Endothelial cell of umbilical vein (primary cell): ENCODE measurements at regions not wholly inside any gene's neighbourhood (a gene's known extent, or its start where the extent isn't known, plus 50 kb on each side); places are given as distances from the start of the nearest gene placed in this dataset.

Experiments used
- BruUV-seq: library from RNA; stranded (reverse); fragments of 400-500 nt; replicated peaks from 2 replicates; lab custom pipeline; 2021; lab: Mats Ljungman, UMichigan
- CTCF ChIA-PET: fragments of 300-600, 350-600 bp; sonication (Branson Sonifier 250); formaldehyde crosslinking; loops from one replicate; lab custom pipeline; 2021; ENCODE audit warnings: antibody characterized with exemption, inconsistent platforms; lab: Charles Lee
- POLR2A ChIA-PET: fragments of 300-600, 350-600 bp; sonication (Branson Sonifier 250); formaldehyde crosslinking; loops from one replicate; lab custom pipeline; 2021; ENCODE audit warnings: antibody characterized with exemption, inconsistent platforms; lab: Charles Lee
- DNase-seq: peaks from one replicate; pipeline ENCODE4 v3.0.0-alpha.2; 2011; ENCODE audit warnings: low read depth, low spot score
- FAIRE-seq: peaks from 2 replicates; lab custom pipeline; 2011; peaks lifted over from hg19 to GRCh38; lab: Jason Lieb, UNC
- H2AFZ ChIP-seq: 2 replicates; pipeline ENCODE4 v1.6.0; 2012; ENCODE audit warnings: low read depth, low read length, control low read depth, inconsistent platforms
- H3K27ac ChIP-seq: 2 replicates; pipeline ENCODE4 v1.5.1; 2011; ENCODE audit warnings: low read depth, mild to moderate bottlenecking, control low read depth, low read length, moderate library complexity; ENCODE audit not compliant: insufficient read depth
- H3K27me3 ChIP-seq, 2 experiments: 2 replicates each; pipeline versions ENCODE4 v1.6.0 to v1.6.1; 2011; ENCODE audit warnings: low read length in 2 of 2, mixed read lengths in 1 of 2; ENCODE audit not compliant: control insufficient read depth in 2 of 2, insufficient read depth in 2 of 2
- H3K36me3 ChIP-seq, 2 experiments: 2 replicates in 1 of 2; 3 replicates in 1 of 2; pipeline ENCODE4 v1.5.1; 2011; ENCODE audit warnings: low read length in 2 of 2, mild to moderate bottlenecking in 1 of 2, moderate library complexity in 1 of 2; ENCODE audit not compliant: control insufficient read depth in 2 of 2, insufficient read depth in 2 of 2; ENCODE audit errors: extremely low read depth in 1 of 2
- H3K4me1 ChIP-seq: 3 replicates; pipeline ENCODE4 v1.5.1; 2011; ENCODE audit warnings: mild to moderate bottlenecking, low read length; ENCODE audit not compliant: control insufficient read depth, insufficient read depth; ENCODE audit errors: extremely low read depth
- H3K4me2 ChIP-seq: 2 replicates; pipeline ENCODE4 v1.6.1; 2011; ENCODE audit warnings: low read length, control low read depth, mixed read lengths; ENCODE audit not compliant: insufficient read depth
- H3K4me3 ChIP-seq, 3 experiments: fragments of 200-600 bp in 1 of 3; sonication (generic), shearing (Covaris generic) in 1 of 3; replicated peaks in 1 of 3; 2 replicates each; pipeline ENCODE4 v1.5.1; 2011 to 2016; ENCODE audit warnings: control low read depth in 3 of 3, low read length in 3 of 3, mild to moderate bottlenecking in 2 of 3, inconsistent platforms in 1 of 3, low read depth in 1 of 3, moderate library complexity in 1 of 3; ENCODE audit not compliant: insufficient read depth in 1 of 3
- H3K79me2 ChIP-seq: 2 replicates; pipeline ENCODE4 v1.6.0; 2012; ENCODE audit warnings: low read length, inconsistent platforms; ENCODE audit not compliant: control insufficient read depth, insufficient read depth
- H3K9ac ChIP-seq: replicated peaks from 2 replicates; pipeline ENCODE3; 2011; ENCODE audit warnings: low read length, control low read depth; ENCODE audit not compliant: insufficient read depth; ENCODE audit errors: extremely low read depth
- H3K9me1 ChIP-seq: replicated peaks from 3 replicates; pipeline ENCODE4 v1.6.0; 2011; ENCODE audit warnings: mild to moderate bottlenecking, low read length; ENCODE audit not compliant: control insufficient read depth, insufficient read depth; ENCODE audit errors: extremely low read depth
- H3K9me3 ChIP-seq: replicated peaks from 2 replicates; pipeline ENCODE4 v1.5.1; 2012; ENCODE audit warnings: low read length, inconsistent platforms; ENCODE audit not compliant: control insufficient read depth, insufficient read depth
- H4K20me1 ChIP-seq: replicated peaks from 2 replicates; pipeline ENCODE3; 2011; ENCODE audit warnings: mild to moderate bottlenecking, low read length; ENCODE audit not compliant: control insufficient read depth, insufficient read depth; ENCODE audit errors: extremely low read depth
- EZH2 ChIP-seq: IDR thresholded peaks from 2 replicates; pipeline ENCODE4 v1.6.1; 2012; ENCODE audit warnings: borderline replicate concordance, low read depth, mild to moderate bottlenecking, moderate library complexity, low read length, inconsistent platforms; ENCODE audit not compliant: severe bottlenecking
- FOS ChIP-seq: IDR thresholded peaks from 2 replicates; pipeline ENCODE4 v1.6.1; 2011; ENCODE audit warnings: mild to moderate bottlenecking, low read length, moderate library complexity, borderline replicate concordance; ENCODE audit not compliant: insufficient read depth
- GATA2 ChIP-seq: IDR thresholded peaks from 2 replicates; pipeline ENCODE4 v1.7.0; 2011; ENCODE audit warnings: low read depth, mild to moderate bottlenecking, moderate library complexity, mixed read lengths, low read length; ENCODE audit not compliant: insufficient read length, insufficient read depth
- JUN ChIP-seq: IDR thresholded peaks from 2 replicates; pipeline ENCODE4 v1.6.1; 2011; ENCODE audit warnings: borderline replicate concordance, low read depth; ENCODE audit not compliant: insufficient read length, insufficient read depth
- MYC ChIP-seq: IDR thresholded peaks from one replicate; pipeline ENCODE4 v1.6.1; 2011; ENCODE audit warnings: mild to moderate bottlenecking, low read depth, low read length
- POLR2A ChIP-seq: IDR thresholded peaks from 2 replicates; pipeline ENCODE4 v1.6.1; 2012; ENCODE audit warnings: low read depth, mild to moderate bottlenecking, control low read depth, low read length
- POLR2AphosphoS5 ChIP-seq: IDR thresholded peaks from 2 replicates; pipeline ENCODE4 v1.6.1; 2012; ENCODE audit warnings: low read depth, mild to moderate bottlenecking, control low read depth, low read length, moderate library complexity; ENCODE audit not compliant: insufficient read depth
- dilution Hi-C: fragments of 300-500 bp; cut with MboI; formaldehyde crosslinking; loops from one replicate; pipeline ENCODE4 v1.15.0; 2019; ENCODE audit warnings: low sequenced_read_pairs; ENCODE audit not compliant: extremely low pct_ligation_motif_present
- intact Hi-C: fragments of 100-400 bp; cut with micrococcal nuclease; formaldehyde crosslinking; loops from one replicate; pipeline ENCODE4 v1.10.0; 2022
- TF ChIP-seq, protein P1 (sequence below): IDR thresholded peaks from 2 replicates; pipeline ENCODE4 v1.6.1; 2011; ENCODE audit not compliant: insufficient read depth, insufficient read length
- TF ChIP-seq, protein P2 (sequence below), 2 donors: IDR thresholded peaks; 1 replicate in 1 of 2; 2 replicates in 1 of 2; pipeline ENCODE4 v1.5.1; 2011; ENCODE audit warnings: low read length in 2 of 2, mild to moderate bottlenecking in 2 of 2, moderate library complexity in 2 of 2, control low read depth in 1 of 2, inconsistent platforms in 1 of 2, low read depth in 1 of 2; ENCODE audit not compliant: insufficient read depth in 1 of 2; ENCODE audit errors: extremely low read depth in 1 of 2

DNA sequence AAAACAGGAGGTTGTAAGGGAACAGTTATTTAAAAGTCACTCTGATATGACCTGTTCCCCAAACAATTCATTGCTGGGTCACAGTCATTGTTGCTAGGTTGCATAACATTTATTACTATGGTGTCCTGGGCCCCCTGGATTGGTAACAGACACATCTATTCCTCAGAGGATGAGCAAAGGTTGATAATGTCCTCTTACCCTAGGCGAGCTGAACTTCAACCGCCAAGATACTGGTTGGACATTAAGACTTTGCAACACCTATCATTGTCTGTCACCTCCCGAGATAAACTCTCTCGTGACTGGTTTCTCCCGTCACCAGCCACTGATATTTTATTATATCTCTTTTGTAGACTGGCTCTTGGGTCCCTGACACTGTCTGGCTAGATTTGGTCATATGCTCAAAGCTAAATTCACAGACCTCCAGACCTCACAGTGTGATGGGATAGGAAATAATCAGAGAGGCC, 361.3 kb downstream of the ZNF521 start:
- DNase-seq: no peak
- POLR2A ChIA-PET: no interaction called here
- Histone ChIP-seq H3K36me3 (no peaks in the 10 kb centered on the region), H3K9ac (peak overlapping the region; percentile 6), H3K9me1 (no peaks in the 10 kb centered on the region), H3K4me1 (peaks cover 46% of the 10 kb centered on the region), H3K9me3 (no peaks in the 10 kb centered on the region), H3K4me3 (no peak overlapping the region), H4K20me1 (no peaks in the 10 kb centered on the region), H3K4me2 (peak overlapping the region; percentile 28), H3K27me3 (no peaks in the 10 kb centered on the region), H3K79me2 (no peaks in the 10 kb centered on the region), H3K27ac (peak overlapping the region; percentile 46), H2AFZ (no peak overlapping the region)
- no peak for TF ChIP-seq JUN
- TF ChIP-seq EZH2: no peak
- no peak for TF ChIP-seq GATA2
- TF ChIP-seq POLR2A: no peak
- TF ChIP-seq, protein P1, sequence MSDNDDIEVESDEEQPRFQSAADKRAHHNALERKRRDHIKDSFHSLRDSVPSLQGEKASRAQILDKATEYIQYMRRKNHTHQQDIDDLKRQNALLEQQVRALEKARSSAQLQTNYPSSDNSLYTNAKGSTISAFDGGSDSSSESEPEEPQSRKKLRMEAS: no peak
- TF ChIP-seq MYC: no peak
- TF ChIP-seq FOS: no peak
- TF ChIP-seq, protein P2, sequence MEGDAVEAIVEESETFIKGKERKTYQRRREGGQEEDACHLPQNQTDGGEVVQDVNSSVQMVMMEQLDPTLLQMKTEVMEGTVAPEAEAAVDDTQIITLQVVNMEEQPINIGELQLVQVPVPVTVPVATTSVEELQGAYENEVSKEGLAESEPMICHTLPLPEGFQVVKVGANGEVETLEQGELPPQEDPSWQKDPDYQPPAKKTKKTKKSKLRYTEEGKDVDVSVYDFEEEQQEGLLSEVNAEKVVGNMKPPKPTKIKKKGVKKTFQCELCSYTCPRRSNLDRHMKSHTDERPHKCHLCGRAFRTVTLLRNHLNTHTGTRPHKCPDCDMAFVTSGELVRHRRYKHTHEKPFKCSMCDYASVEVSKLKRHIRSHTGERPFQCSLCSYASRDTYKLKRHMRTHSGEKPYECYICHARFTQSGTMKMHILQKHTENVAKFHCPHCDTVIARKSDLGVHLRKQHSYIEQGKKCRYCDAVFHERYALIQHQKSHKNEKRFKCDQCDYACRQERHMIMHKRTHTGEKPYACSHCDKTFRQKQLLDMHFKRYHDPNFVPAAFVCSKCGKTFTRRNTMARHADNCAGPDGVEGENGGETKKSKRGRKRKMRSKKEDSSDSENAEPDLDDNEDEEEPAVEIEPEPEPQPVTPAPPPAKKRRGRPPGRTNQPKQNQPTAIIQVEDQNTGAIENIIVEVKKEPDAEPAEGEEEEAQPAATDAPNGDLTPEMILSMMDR (IDR thresholded peaks at IDR 0.05; ENCODE audit: extremely low read depth in 1 of 2, insufficient read depth in 1 of 2, low read depth in 1 of 2, low read length in 2 of 2): no peak
- no peak for TF ChIP-seq POLR2AphosphoS5
- no TSS peak for BruUV-seq
- intact Hi-C loops (loop anchor here (2.0 kb wide), 1 partner anchor 238 kb away; no protein-coding TSS in a partner anchor), dilution Hi-C loops (no loop called here)
- CTCF ChIA-PET: interaction anchor here (0.6 kb wide), 1 partner anchor 16 kb away, joined by 3 read pairs; no protein-coding TSS in a partner anchor
- no peak for FAIRE-seq
